ENCODE measurements at regions not wholly inside any gene's neighbourhood (a gene's known extent, or its start where the extent isn't known, plus 50 kb on each side); places are given as distances from the start of the nearest gene placed in this dataset.

GRCh38 chr2:7732497-7732896 is 815.3 kb downstream of the RNF144A start:
- no peak for TF ChIP-seq CTCF (conservative IDR thresholded peaks at IDR 0.05; ENCODE audit: low read depth, low read length)

GRCh38 chr2:7736646-7737305 is 819.6 kb downstream of the RNF144A start:
- no peak overlapping the region for H3K4me3 ChIP-seq (ENCODE audit: low read length)
- no peak for DNase-seq (ENCODE audit: low read depth)
- TF ChIP-seq CTCF (conservative IDR thresholded peaks at IDR 0.05; ENCODE audit: low read depth, low read length): no peak

More at GRCh38 chr2:7732497-7732896, 815.3 kb downstream of the RNF144A start:
- H3K4me3 ChIP-seq (ENCODE audit: low read length): no peak overlapping the region
- no peak for DNase-seq (ENCODE audit: low read depth)

GRCh38 chr2:7738596-7738995 is 821.4 kb downstream of the RNF144A start:
- no peak for TF ChIP-seq CTCF (conservative IDR thresholded peaks at IDR 0.05; ENCODE audit: low read depth, low read length)
- H3K4me3 ChIP-seq (ENCODE audit: low read length): no peak overlapping the region
- DNase-seq (ENCODE audit: low read depth): no peak

- no peak overlapping the region for H3K4me3 ChIP-seq (ENCODE audit: low read length)
- no peak for DNase-seq (ENCODE audit: low read depth)
- no peak for TF ChIP-seq CTCF (conservative IDR thresholded peaks at IDR 0.05; ENCODE audit: low read depth, low read length)
These were observed 822.9 kb downstream of the RNF144A start for GRCh38 chr2:7740114-7740513.

- no peak for TF ChIP-seq CTCF (conservative IDR thresholded peaks at IDR 0.05; ENCODE audit: low read depth, low read length)
- H3K4me3 ChIP-seq (ENCODE audit: low read length): no peak overlapping the region
- DNase-seq (ENCODE audit: low read depth): no peak
These were observed 825.1 kb downstream of the RNF144A start for GRCh38 chr2:7742301-7742700.

GRCh38 chr2:7744827-7745226 is 827.6 kb downstream of the RNF144A start:
- no peak overlapping the region for H3K4me3 ChIP-seq (ENCODE audit: low read length)
- no peak for TF ChIP-seq CTCF (conservative IDR thresholded peaks at IDR 0.05; ENCODE audit: low read depth, low read length)
- no peak for DNase-seq (ENCODE audit: low read depth)

- TF ChIP-seq CTCF (conservative IDR thresholded peaks at IDR 0.05; ENCODE audit: low read depth, low read length): no peak
- no peak overlapping the region for H3K4me3 ChIP-seq (ENCODE audit: low read length)
- DNase-seq (ENCODE audit: low read depth): no peak
These were observed 828.2 kb downstream of the RNF144A start for GRCh38 chr2:7745369-7745768.

Data from retinal pigment epithelial cell (primary cell).